PC-9 (cell line): ENCODE measurements at regions not wholly inside any gene's neighbourhood (a gene's known extent, or its start where the extent isn't known, plus 50 kb on each side); places are given as distances from the start of the nearest gene placed in this dataset.

Experiments used
- BruUV-seq: library from RNA; stranded (reverse); fragments of 400-500 nt; replicated peaks from 2 replicates; lab custom pipeline; 2021; lab: Mats Ljungman, UMichigan
- CTCF ChIA-PET: fragments of 300-600 bp; sonication (Branson Sonifier 250); formaldehyde crosslinking; loops from one replicate; lab custom pipeline; 2022; ENCODE audit warnings: antibody characterized with exemption; lab: Charles Lee
- POLR2A ChIA-PET: fragments of 300-600 bp; sonication (Branson Sonifier 250); formaldehyde crosslinking; loops from one replicate; lab custom pipeline; 2022; ENCODE audit warnings: antibody characterized with exemption; ENCODE audit not compliant: unreplicated experiment; lab: Charles Lee
- DNase-seq, 2 experiments: peaks; one replicate each; pipeline versions ENCODE4 v3.0.0 to v3.0.0-alpha.2; 2015 to 2022; ENCODE audit warnings: mixed read lengths in 1 of 2
- H2AFZ ChIP-seq: fragments of 200-600 bp; sonication (generic); 2 replicates; pipeline ENCODE4 v1.8.1; 2017; ENCODE audit warnings: antibody characterized with exemption
- H3F3A ChIP-seq: fragments of 200-600 bp; sonication (generic); 2 replicates; pipeline ENCODE4 v1.8.1; 2017; ENCODE audit warnings: antibody characterized with exemption, mild to moderate bottlenecking, low read depth; ENCODE audit not compliant: insufficient read depth
- H3K27ac ChIP-seq: fragments of 200-600 bp; sonication (generic); 2 replicates; pipeline ENCODE4 v1.6.1; 2016; ENCODE audit warnings: mixed run types
- H3K27me3 ChIP-seq: fragments of 200-600 bp; sonication (generic); 2 replicates; pipeline ENCODE4 v1.6.1; 2016; ENCODE audit warnings: low read depth, mixed run types; ENCODE audit not compliant: insufficient read depth
- H3K36me3 ChIP-seq: fragments of 200-600 bp; sonication (generic); 2 replicates; pipeline ENCODE4 v1.6.1; 2016; ENCODE audit warnings: low read depth, mixed run types
- H3K4me1 ChIP-seq: fragments of 200-600 bp; sonication (generic); replicated peaks from 2 replicates; pipeline ENCODE4 v1.6.1; 2016; ENCODE audit warnings: mixed run types; ENCODE audit not compliant: insufficient read depth
- H3K4me2 ChIP-seq: fragments of 200-600 bp; sonication (generic); 2 replicates; pipeline ENCODE4 v1.6.1; 2017; ENCODE audit warnings: mixed run types
- H3K4me3 ChIP-seq: fragments of 200-600 bp; sonication (generic); 2 replicates; pipeline ENCODE4 v1.6.1; 2016; ENCODE audit warnings: mixed run types
- H3K79me2 ChIP-seq: fragments of 200-600 bp; sonication (generic); 2 replicates; pipeline ENCODE4 v1.6.1; 2017; ENCODE audit warnings: low read depth, mixed run types
- H3K9me2 ChIP-seq: fragments of 200-600 bp; sonication (generic); 2 replicates; pipeline ENCODE4 v1.8.1; 2017; ENCODE audit warnings: mild to moderate bottlenecking; ENCODE audit not compliant: insufficient read depth
- H3K9me3 ChIP-seq: fragments of 200-600 bp; sonication (generic); 2 replicates; pipeline ENCODE4 v1.8.1; 2016; ENCODE audit warnings: low read depth; ENCODE audit not compliant: insufficient read depth
- H4K20me1 ChIP-seq: fragments of 200-600 bp; sonication (generic); 2 replicates; pipeline ENCODE4 v1.8.1; 2017; ENCODE audit not compliant: insufficient read depth
- EZH2 ChIP-seq: fragments of 200-600 bp; sonication (generic); IDR thresholded peaks from 2 replicates; pipeline ENCODE4 v1.8.0; 2017; ENCODE audit warnings: antibody characterized with exemption, low read depth
- intact Hi-C: fragments of 100-400 bp; cut with micrococcal nuclease; formaldehyde crosslinking; loops from one replicate; pipeline ENCODE4 v1.10.0; 2022; ENCODE audit not compliant: unreplicated experiment
- TF ChIP-seq, protein P1 (sequence below): fragments of 200-600 bp; sonication (generic); conservative IDR thresholded peaks from 2 replicates; pipeline ENCODE4 v1.6.1; 2017; ENCODE audit warnings: mixed run types, antibody characterized with exemption, mild to moderate bottlenecking, moderate library complexity

- no peaks in the 10 kb centered on the region for H3F3A ChIP-seq
- no peak overlapping the region for H3K27ac ChIP-seq
- no peak overlapping the region for H3K4me3 ChIP-seq
- CTCF ChIA-PET: no interaction called here
- POLR2A ChIA-PET: no interaction called here
- no peak for DNase-seq
- intact Hi-C loops: no loop called here
- no TSS peak for BruUV-seq
- H4K20me1 ChIP-seq: no peaks in the 10 kb centered on the region
- H3K9me3 ChIP-seq: no peaks in the 10 kb centered on the region
- no peaks in the 10 kb centered on the region for H3K9me2 ChIP-seq
- no peaks in the 10 kb centered on the region for H3K36me3 ChIP-seq
- no peaks in the 10 kb centered on the region for H3K4me1 ChIP-seq
- no peak overlapping the region for H3K4me2 ChIP-seq
- no peak overlapping the region for H2AFZ ChIP-seq
- no peaks in the 10 kb centered on the region for H3K79me2 ChIP-seq
- TF ChIP-seq, protein P1, sequence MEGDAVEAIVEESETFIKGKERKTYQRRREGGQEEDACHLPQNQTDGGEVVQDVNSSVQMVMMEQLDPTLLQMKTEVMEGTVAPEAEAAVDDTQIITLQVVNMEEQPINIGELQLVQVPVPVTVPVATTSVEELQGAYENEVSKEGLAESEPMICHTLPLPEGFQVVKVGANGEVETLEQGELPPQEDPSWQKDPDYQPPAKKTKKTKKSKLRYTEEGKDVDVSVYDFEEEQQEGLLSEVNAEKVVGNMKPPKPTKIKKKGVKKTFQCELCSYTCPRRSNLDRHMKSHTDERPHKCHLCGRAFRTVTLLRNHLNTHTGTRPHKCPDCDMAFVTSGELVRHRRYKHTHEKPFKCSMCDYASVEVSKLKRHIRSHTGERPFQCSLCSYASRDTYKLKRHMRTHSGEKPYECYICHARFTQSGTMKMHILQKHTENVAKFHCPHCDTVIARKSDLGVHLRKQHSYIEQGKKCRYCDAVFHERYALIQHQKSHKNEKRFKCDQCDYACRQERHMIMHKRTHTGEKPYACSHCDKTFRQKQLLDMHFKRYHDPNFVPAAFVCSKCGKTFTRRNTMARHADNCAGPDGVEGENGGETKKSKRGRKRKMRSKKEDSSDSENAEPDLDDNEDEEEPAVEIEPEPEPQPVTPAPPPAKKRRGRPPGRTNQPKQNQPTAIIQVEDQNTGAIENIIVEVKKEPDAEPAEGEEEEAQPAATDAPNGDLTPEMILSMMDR: no peak
- TF ChIP-seq EZH2: no peak
- no peaks in the 10 kb centered on the region for H3K27me3 ChIP-seq
Measured at GRCh38 chr4:170776983-170777382, 687.2 kb upstream of the AADAT start.

GRCh38 chr4:170775851-170776250 lies 686.1 kb upstream of the AADAT start:
- Histone ChIP-seq H3K4me3 (no peak overlapping the region), H3F3A (no peaks in the 10 kb centered on the region), H3K4me2 (no peak overlapping the region), H4K20me1 (no peaks in the 10 kb centered on the region), H3K79me2 (no peaks in the 10 kb centered on the region), H3K9me2 (no peaks in the 10 kb centered on the region), H3K4me1 (no peaks in the 10 kb centered on the region), H3K36me3 (no peaks in the 10 kb centered on the region), H2AFZ (no peak overlapping the region), H3K27ac (no peak overlapping the region), H3K9me3 (no peaks in the 10 kb centered on the region), H3K27me3 (no peaks in the 10 kb centered on the region)
- ChIA-PET POLR2A (no interaction called here), CTCF (no interaction called here)
- intact Hi-C loops: no loop called here
- TF ChIP-seq EZH2: no peak
- TF ChIP-seq, protein P1: no peak
- DNase-seq: no peak
- no TSS peak for BruUV-seq

DNA sequence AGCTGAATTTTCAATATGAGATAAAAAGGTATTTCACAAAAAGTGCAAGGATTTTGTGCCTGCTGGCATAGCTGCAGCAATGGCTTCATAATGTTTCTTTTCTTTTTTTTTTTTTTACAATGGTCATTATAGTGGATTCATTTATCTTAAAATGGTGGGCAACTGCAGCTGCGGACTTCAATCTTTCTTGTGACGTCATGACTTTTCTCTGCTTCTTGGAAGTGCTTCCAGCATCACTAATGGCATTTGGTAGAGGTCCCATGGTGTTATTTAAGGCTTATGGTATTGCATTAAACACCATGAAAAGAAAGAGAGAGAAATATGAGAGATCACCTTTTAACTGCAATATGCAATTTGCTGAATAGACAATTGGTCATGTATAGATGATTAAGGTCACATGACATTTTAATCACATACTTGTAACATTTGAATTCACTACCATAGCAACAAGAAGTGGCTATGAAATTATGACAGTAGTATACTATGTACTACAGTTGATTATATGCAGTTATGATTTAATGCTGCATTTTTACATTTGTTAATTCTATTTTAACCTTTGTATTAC lies 684.0 kb upstream of the AADAT start:
- no TSS peak for BruUV-seq

More for the DNA sequence above, 684.0 kb upstream of the AADAT start:
- ChIA-PET CTCF (no interaction called here), POLR2A (no interaction called here)
- Histone ChIP-seq H3K9me3 (no peaks in the 10 kb centered on the region), H3K79me2 (no peaks in the 10 kb centered on the region), H3K27me3 (no peaks in the 10 kb centered on the region), H3K27ac (no peak overlapping the region), H2AFZ (no peak overlapping the region), H3K4me3 (no peak overlapping the region), H3F3A (no peaks in the 10 kb centered on the region), H3K9me2 (no peaks in the 10 kb centered on the region), H3K4me1 (no peaks in the 10 kb centered on the region), H3K36me3 (no peaks in the 10 kb centered on the region), H4K20me1 (no peaks in the 10 kb centered on the region), H3K4me2 (no peak overlapping the region)
- DNase-seq: no peak
- TF ChIP-seq EZH2: no peak
- TF ChIP-seq, protein P1: no peak
- intact Hi-C loops: no loop called here
